ENCODE measurements at regions not wholly inside any gene's neighbourhood (a gene's known extent, or its start where the extent isn't known, plus 50 kb on each side); places are given as distances from the start of the nearest gene placed in this dataset.
"Not testable (repeated sequence)": the region's sequence is repeated elsewhere in the genome, so short reads cannot be mapped to it uniquely, and the experiment has no call there.

DNA sequence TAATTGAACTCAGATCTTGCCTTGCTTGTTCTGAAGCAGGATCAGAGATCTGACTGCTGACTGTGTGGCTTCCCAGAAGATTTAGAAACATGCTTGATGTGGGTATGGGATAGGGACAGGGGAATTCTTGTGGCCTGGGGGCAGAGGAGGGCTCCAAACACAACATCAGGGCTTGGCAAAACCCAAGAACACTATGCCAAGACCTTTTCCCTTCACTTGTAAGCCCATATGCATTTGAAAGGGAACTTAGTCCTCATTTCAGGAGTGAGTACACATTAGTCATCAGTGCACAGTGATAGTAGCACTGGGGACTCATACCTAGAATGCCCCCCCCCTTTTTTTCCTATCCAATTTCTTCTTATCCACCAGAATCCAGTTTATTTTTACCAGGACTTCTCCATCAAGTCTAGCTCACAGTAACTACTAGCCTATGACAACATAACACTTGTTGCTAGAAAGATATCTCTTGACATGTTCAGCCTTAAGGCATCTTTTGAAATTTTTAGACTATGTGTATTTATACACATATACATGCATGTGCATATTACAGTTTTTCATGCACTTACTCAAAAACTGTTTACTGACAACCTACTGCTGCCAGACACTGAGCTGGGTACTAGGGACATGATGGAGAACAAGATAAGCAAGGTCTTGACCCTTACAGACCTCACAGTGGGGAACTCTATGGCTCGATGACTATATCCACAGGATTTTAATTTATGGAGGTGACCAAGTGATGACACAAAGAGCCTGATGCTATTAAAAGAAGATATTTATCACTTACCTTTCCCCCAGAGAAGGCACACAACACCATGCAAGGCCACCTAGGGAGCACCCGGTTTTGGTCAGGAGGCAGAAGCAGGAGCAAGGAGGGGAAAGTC, 158.3 kb upstream of the MAP3K1 start:
- DNase-seq, result no peak

DNA sequence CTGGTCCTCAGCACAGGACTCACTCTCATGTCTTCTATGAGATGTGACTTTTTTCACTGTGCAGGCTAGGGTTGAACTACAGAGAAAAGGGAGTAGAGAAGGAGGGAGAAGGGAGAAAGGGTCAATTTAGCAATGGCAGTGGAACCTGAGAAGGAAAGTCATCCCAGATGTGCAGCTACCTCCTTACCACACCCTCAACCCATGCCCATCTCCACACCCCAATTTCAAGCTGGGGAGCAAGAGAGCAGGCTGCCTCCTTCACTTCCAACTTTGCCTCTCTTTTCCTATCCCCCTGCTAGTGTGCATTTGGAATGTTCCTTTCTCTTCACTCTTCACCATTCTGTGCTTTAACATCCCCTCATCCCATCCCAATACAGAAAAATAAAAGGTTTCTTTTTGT, 163.5 kb upstream of the MAP3K1 start:
- DNase-seq, result no peak

DNA sequence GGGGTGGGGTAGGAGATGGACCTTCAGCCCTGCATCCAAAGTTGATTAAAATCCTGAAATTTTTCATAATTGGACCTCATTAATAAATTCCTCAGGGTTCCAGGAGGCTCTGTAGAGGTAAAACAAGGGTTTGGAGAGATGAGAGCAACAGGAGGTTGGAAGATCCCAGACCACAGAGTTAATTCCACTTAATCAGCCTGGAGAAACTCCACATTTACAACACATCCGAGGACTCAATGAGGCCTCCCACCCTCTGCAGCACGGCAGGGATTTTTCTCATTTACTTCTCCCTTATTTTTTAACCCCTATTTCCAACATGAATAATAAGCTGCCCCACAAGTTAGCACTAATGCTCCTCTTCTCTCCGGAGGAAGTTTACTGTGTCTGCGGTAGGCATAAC, 165.0 kb upstream of the MAP3K1 start:
- DNase-seq, result no peak

DNA sequence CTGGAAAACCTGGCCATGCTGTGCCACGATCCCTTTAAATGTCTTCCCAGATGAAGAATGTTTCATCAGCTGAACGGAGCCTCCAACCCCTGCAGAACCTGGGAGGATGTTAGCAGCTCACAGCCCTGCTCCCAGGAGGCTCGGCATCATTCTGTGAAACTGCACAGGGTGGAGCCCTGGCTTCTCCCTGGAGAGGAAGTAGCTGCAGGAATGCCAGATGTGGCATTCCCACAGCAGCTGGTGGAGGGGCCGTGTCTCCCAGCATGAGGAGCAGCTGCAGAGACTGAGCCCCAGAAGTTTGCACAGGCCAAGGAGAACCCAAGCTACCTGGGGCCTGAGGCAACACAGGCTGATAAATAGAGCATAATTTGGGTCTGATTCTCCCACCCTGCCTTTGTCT, 165.8 kb upstream of the MAP3K1 start:
- DNase-seq, result no peak

DNA sequence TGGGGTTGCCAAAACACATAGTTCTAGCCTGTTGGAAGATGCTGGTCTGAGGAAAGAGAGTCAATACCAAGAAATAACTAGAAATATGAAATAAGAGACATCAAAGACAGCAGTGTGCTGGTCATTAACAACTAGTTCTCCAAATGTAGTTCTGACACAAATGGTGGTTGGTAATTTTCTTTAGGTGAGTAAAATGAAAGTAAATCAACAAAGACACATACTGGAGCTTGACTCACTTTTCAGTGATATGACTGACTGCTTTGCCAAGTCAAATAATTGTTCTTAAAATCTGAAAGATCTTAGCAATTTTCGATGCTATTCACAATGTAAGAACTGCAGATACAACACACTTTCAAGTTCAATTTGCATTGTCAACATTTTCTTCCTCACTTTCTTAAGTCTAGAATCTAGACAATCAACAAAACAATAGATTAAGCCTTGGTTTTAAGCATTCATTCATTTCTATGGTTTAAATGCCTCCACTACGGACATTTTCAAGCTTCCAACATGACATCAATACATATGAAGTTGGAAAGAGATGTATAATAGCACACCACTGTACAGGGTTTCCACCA, 166.8 kb upstream of the MAP3K1 start:
- no peak for DNase-seq

DNA sequence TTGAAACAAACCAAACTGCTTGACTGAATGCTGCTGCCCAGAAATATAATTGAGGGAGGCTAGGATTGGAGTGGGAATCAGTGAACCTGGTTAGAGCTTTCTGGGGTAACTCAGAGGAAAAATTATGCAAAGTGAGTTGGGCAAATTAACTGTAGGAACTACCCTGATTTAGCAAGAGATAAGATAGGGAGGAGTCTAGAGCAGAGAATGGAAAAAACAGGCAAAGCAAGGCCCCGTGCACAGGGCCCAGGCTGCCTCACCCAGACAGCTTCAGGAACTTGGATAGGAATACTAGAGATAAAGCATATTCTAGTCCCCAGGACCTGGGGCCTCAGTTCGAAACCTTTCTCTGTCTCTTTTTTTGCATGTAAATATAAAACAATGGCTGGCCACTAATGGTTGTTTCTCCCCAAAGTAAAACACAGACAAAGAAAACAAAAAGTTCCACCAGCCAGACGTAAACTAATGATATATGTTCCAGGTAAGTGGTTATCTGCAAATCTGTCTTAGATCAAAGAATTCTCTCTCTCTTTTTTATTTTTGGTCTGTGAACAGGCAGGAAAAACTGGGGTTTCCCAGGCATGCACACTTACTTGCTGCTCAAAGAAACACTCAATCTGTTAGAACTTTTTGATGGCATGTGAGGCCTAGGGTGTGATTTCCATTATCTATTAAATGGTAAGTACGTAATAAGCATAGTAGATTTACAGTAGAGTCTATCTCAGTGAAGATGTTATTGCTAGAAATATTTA, 168.1 kb upstream of the MAP3K1 start:
- no peak for DNase-seq

DNA sequence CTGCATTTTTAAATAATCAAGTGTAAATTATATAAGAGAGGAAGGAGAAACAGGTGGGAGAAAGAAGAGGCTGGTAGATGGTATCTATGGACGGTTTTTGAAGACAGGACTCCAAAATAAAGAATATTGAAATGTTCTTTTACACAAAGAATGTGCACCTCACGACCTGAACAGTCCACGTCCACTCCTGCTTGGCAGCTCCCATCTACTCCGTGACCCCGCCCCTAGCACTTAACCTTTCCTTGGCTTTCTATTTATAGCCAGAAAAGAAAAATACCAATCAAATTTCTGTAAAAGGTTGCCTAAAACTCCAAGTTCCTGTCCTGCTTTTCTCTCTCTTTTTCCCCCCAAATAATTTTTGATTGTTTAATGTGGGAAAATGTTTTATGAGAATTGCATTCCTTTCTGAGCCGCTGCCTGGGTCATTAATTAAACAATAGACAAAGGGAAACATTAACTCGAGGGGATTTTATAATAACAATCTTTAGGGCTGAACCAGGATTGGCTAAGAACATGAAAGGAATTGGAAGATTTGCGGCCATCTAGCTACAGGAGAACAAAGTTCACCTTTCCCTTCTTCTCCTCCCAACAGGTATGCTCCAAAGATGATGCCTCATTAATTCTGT, 173.6 kb upstream of the MAP3K1 start:
- DNase-seq, result no peak

DNA sequence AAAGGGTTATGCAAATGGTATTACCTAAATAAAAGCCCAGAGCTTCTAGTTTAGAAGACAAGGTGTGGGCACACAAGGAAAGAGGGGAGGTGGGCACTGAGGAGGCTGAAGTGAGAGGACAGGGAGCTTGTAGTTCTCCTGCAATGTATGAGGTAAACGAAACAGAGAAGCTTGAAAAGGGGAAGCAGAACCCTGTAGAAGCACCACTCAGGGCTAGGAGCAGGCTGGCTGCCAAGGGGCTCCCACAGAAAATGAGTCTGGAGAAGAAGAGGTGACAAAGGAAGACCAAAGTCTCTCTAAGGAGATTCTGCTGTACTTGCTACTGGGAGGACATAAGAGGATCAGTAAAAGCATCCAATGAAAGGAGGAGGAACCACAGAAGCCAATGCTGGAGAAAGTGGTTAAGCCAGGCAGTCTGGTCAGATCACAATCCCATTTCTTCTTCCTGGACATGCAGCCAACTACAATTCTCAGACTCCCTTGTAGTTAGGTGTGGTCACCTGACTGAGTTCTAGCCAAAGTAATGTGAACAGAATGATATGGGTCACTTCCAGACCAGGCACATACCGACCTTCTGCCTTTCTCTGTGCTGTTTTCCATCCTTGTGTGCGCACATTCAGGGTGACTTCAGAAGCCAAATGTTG, 174.5 kb upstream of the MAP3K1 start:
- no peak for DNase-seq

DNA sequence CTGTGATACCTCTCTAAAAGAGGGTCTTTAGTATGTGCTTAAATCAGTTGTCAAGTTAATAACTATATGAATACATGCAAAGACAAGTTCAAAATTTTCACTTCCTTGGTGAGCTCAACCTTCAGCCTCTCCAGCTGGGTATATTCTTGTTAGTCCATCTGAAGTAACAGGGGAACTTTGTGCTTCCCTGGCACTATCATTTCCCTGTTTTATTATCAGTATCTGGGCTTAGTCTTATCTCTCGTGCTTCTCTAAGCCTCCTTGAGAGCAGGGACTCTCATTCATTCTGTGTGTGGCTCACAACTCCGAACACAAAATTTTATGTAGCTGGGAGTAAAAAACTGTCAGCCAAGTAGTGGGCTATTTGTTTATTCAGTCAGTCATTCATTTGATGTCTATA, 175.9 kb upstream of the MAP3K1 start:
- DNase-seq, result no peak

DNA sequence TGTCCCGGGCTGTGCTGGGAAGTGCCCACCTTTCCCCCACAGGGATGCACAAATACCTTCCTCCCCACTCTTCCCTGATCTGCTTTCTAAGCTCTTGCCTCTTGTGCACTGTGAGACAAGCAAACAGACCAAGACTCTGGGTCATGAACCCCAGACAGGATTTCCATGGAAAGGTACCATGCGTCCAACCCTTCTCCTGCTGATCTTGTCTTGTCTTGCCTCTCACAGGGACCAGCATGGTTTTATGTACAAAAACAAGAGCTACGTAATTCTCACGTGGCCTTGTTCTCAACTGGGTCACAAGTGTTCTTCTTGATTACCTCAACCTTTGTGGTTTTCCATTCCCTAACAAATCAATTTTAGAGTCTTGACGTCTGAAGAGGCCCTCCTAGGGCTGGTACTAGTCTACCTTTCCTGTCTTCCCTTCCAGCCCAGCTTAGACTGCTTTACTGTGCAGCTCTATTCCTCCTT, 176.5 kb upstream of the MAP3K1 start:
- DNase-seq, result no peak

DNA sequence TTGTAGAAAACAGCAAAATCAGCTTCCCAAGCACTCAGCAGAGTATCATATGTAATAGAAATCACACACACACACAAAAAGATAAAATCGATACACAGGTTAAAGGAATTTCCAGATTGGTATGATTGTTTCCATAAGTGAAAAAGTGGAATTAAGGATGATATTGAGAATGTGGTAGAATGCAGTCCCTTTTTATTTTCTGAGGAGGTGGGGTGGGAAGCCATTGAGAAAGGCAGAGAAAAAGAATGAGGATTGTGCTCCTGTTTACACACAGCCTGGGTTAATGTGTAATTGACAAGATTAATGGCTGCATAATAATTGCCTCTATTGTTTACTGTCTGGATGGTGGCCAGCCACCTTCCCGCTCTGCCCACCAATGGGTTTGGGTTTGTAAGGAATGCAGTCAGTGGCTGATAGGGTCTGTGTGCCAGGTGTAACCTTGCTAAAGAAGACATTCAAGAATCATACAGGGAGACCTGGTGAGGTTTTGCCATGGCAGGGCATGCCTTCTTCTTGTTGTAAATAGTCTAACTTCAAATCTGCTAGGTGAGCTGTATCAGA, 177.2 kb upstream of the MAP3K1 start:
- no peak for DNase-seq

DNA sequence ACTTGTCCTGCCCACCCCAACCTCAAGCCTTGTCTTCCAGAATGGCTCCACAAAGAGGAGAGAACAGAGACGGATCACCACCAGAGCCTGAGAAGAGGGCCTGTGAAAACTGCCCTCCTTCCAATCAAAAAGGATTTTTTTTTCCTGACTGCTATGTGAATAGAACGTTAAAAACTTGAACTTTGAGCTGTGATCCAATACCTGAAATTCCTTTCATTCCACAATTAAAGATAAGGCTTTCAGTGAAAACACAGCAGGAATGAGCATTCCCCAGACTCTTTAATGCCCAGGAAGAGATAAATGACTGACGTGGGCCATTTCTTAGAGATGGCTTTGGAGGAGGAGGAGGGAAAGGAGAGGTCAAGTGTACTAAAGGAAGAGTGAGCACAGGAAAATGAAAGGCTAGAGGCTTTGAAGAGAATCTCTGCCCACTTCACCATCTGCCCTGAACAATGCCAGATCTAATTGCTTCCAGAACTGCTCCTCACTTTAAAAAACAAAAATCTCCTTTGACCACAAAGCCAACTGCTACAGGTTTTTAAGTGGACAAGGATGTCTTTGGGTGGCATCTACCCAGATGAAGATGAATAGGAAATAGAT, 177.9 kb upstream of the MAP3K1 start:
- DNase-seq, result no peak

DNA sequence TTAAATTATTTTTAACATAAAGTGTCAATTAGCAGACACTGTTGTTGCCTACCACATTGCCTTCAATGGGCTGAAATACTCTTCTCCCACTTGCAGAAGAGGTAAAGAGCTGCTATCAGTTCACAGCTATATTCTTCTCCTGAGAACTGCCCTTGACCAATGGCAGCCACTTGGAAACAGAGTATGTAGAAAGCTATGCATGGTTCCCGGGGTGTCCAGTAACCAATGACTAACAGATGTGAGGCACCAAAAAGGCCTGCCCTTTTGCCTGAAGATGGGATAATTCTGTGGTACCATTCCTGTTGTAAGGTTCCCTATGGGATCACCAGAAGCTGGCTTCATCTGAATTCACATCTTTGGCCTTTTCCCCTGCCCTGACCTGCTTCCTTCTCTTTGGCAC, 181.4 kb upstream of the MAP3K1 start:
- DNase-seq, result no peak

DNA sequence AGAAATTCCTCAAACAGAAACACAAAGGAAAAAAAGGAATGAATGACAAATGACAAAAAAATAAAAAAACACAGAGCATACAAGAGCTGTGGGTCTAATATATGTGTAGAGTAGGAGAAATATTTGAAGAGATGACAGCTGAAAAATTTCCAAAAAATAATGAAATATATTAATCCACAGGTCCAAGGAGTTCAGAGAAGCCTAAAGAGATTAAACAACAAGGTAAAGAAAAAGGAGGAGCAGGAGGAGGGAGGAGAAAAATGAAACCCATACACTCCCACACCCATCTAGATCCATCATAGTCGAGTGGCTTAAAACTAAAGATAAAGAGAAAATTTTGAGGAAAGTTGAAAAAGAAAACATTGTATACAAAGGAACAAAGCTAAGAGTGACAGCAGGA, 182.4 kb upstream of the MAP3K1 start:
- no peak for DNase-seq

DNA sequence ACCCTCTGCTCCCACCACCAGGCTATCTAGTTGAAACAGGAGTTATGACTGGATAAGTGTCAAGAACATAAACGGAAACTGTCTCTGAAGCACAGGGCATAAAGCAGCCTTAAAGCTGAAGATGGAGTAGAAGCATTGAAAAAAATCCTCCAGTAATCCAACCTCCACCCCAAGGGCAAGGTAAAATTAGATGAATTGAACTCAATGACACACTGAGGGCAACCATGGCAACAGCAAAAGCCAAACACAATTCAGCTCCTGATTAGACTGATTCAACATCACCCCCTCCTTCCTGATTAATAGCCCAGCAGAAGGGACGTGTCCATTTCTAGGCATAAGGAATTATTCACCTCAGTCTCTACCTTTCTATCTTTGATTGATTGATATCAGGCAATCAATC, 183.2 kb upstream of the MAP3K1 start:
- no peak for DNase-seq

DNA sequence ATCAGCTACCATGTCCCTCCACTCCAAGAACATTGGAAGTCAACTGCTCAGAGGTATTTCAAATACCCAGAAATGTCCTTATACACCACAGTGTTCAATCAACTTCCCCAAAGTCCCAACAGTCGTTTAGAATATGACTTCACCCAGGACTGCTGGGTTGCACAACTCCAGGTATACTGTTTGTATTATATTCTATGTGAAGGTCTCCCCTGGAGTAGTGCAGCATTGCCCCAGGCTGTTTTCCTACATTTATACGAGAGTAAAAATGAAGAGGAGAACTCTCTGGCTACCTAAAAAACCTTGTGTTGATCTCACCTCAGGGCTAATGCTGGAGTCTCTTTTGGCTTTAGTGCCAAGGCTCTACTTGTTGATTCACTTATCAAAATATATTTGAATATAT, 183.6 kb upstream of the MAP3K1 start:
- DNase-seq, result no peak

DNA sequence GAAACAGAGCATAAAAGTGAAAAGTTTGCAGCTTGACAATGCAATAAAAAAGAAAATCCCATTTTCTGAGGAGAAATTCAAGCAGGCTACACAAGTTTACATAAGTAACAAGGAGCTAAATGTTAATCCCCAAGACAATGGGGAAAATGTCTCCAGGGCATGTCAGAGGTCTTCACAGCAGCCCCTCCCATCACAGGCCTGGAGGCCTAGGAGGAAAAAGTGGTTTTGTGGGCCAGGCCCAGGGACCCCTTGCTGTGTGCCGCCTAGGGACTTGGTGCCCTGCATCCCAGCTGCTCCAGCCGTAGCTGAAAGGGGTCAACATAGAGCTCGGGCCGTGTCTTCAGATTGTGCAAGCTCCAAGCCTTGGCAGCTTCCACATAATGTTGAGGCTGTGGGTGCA, 186.7 kb upstream of the MAP3K1 start:
- not testable (repeated sequence) for DNase-seq

DNA sequence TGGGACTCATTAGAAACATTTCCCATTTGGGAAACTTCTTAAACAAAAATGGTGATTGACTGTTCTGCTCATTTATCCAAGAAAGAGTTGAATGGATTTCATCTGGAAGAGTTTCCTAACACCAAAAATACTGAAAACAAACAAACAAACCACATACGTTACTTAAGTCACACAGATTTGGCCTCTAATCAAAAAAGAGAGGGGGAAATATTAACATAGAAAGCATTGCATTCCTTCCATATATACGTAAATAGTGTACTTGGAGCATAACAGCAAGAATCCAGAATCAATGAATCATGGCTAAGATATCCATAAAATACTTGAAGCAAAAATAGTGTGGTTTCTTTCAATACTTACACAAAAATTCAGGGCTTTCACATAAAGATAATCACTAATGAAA, 189.8 kb upstream of the MAP3K1 start:
- no peak for DNase-seq

DNA sequence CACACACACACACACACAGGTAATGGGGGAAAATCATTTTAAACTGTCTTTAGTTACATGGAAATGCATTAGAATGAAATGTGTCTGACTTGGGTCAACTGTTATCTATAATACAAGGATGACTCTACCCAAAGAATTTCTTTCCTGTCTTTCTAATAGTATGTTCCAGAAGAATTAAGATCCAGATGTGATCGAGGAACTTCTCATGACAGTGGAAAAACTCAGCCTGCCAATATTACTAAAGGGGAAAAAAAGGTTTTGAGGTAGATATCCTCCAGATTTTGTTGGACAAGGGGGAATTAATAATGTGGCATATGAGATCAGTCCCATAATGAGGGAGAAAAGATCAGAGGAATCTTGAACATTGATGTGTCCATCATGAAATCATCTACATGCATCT, 190.6 kb upstream of the MAP3K1 start:
- DNase-seq, result no peak

DNA sequence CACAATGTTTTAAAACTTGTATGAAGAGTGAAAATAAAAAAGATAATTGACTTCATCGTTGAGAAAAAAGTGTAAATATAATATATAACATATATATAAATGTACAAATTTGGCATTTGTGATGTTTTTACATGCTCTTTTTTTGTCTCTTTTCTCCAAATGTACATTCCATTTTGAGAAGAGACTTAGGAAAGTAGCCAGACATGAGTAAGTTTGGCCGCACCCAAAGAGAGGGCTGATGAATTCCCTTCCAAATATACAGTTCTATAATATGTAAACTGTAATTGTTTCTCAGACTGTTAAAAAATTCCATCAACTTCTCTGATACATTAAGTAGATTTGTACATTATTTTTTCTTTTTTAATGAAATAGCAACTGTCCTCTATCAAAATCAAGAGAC, 193.2 kb upstream of the MAP3K1 start:
- DNase-seq, result no peak

DNA sequence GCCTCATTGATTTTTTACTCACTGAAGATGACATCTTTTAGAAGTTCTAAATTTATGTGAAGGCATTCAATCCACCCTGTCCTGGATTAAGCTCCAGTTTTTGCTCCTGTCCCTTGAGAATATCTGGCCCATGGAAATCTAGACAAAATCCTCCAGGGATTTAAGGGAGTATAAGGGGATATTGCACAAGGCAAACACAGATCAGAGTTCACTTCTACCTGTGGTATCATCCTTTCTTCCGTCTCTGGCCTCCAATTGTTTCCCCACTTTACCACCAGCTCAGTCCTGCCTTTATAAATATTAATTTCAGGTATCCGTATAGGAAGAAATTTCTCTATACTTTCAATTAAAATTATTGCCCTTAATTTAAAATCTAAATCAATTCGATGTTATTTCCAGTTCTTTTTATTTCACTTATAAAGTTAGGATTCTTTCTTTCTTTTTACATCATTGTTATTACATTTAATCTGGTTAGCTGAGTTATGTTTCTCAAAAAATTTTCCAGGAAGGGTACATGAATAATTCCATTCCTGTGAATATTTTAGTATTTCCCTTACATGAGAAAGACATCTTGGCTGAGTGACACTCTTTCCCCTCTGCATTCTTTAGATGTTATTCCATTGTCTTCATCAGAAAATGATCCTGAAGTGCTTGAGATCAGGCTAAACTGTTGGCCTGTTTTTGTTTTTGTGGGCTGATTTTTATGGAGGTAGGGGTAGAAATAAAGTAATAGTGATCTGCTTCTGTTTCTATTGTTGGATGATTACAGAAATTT, 194.3 kb upstream of the MAP3K1 start:
- DNase-seq, result no peak
